ENCODE measurements at regions not wholly inside any gene's neighbourhood (a gene's known extent, or its start where the extent isn't known, plus 50 kb on each side); places are given as distances from the start of the nearest gene placed in this dataset. TPM values are rescaled to one million over a fixed set of nuclear protein-coding genes. Genes with fewer than 3 reads are reported as not detected.

GRCh38 chr4:184269879-184270430 is 52.3 kb upstream of the ENPP6 start:
- Histone ChIP-seq H3K9me3 (ENCODE audit: low read depth) (no peaks in the 10 kb centered on the region), H3K4me1 (ENCODE audit: insufficient read depth) (peaks cover 25% of the 10 kb centered on the region), H3K27ac (no peak overlapping the region), H3K4me2 (ENCODE audit: unreplicated experiment) (no peak overlapping the region), H3K4me3 (no peak overlapping the region), H2AFZ (no peak overlapping the region), H3K36me3 (ENCODE audit: low read depth) (no peaks in the 10 kb centered on the region), H3K9me2 (ENCODE audit: insufficient read depth) (no peaks in the 10 kb centered on the region), H3K79me2 (ENCODE audit: insufficient read depth) (no peaks in the 10 kb centered on the region), H3K9ac (no peak overlapping the region), H3K27me3 (replicated peaks; ENCODE audit: insufficient read depth) (no peaks in the 10 kb centered on the region), H3F3A (ENCODE audit: insufficient read depth) (peaks cover 23% of the 10 kb centered on the region; the same call in 1 of the 2 replicates), H4K20me1 (ENCODE audit: insufficient read depth) (no peaks in the 10 kb centered on the region)
- whole genome bisulfite sequencing, 2 experiments (ENCODE audit: low coverage in 1 of 2, low lambda C conversion rate in 2 of 2, missing lambda C conversion rate in 2 of 2) = 52 to 60% methylated on average over 5 of the region's 5 CpGs
- in situ Hi-C loops (cut with MboI) = loop anchor here (10.0 kb wide), 1 partner anchor 275 kb away; no protein-coding TSS in a partner anchor
- no peak for DNase-seq
- no peak for TF ChIP-seq EZH2phosphoT487 (IDR thresholded peaks at IDR 0.05; ENCODE audit: insufficient read depth, low read depth)
- TF ChIP-seq EZH2 (IDR thresholded peaks at IDR 0.05; ENCODE audit: insufficient read depth, poor library complexity, severe bottlenecking) = no peak

DNA sequence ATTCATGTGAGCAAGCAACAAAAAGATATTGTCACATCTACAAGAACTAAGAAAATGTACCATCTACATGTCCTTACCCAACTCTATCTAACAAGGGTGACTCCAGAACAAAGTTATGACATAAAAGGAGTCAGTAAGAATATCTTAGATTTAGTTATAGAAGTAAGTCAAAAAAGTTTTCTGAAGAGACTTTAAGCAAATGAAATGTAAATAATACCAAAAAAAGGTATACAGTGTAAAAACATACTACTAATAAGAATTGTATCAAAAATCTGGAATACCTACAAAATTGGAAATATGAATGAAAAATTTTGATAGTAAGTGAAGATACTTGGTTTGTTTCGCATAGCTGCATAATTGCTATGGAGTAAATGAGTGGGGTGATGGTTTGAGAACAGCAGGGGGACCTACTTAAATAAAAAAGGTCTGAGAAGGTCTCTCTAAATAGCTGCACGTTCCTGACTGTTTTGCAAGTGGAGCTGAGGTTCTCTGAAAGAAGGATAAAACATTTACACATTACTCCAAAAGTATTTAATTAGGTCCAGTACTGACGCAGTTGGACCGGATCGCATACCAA is 51.0 kb upstream of the ENPP6 start:
- Histone ChIP-seq H3K4me3 (peak overlapping the region; percentile 35; the same call in 1 of the 2 replicates), H3K9ac (no peak overlapping the region), H3K27me3 (replicated peaks; ENCODE audit: insufficient read depth) (no peaks in the 10 kb centered on the region), H3K79me2 (ENCODE audit: insufficient read depth) (no peaks in the 10 kb centered on the region), H3K27ac (peak overlapping the region; percentile 80), H2AFZ (no peak overlapping the region), H3K36me3 (ENCODE audit: low read depth) (no peaks in the 10 kb centered on the region), H3K9me2 (ENCODE audit: insufficient read depth) (no peaks in the 10 kb centered on the region), H3K4me1 (ENCODE audit: insufficient read depth) (peaks cover 21% of the 10 kb centered on the region), H3F3A (ENCODE audit: insufficient read depth) (peaks cover 23% of the 10 kb centered on the region; the same call in 1 of the 2 replicates), H3K9me3 (ENCODE audit: low read depth) (no peaks in the 10 kb centered on the region), H3K4me2 (ENCODE audit: unreplicated experiment) (peak overlapping the region; percentile 26), H4K20me1 (ENCODE audit: insufficient read depth) (no peaks in the 10 kb centered on the region)
- peak; percentile 19 for DNase-seq
- TF ChIP-seq EZH2phosphoT487 (IDR thresholded peaks at IDR 0.05; ENCODE audit: insufficient read depth, low read depth) (no peak), EZH2 (IDR thresholded peaks at IDR 0.05; ENCODE audit: insufficient read depth, poor library complexity, severe bottlenecking) (no peak)
- 75% methylated on average over 5 of the region's 5 CpGs for WGBS, 2 experiments (ENCODE audit: low coverage in 1 of 2, low lambda C conversion rate in 2 of 2, missing lambda C conversion rate in 2 of 2)
- in situ Hi-C loops (cut with MboI) = loop anchor here (10.0 kb wide), 1 partner anchor 276 kb away; no protein-coding TSS in a partner anchor

- peak; percentile 94 for DNase-seq
- H3K9me3 ChIP-seq (ENCODE audit: low read depth) = no peaks in the 10 kb centered on the region
- H3K27ac ChIP-seq = peak overlapping the region; percentile 80
- peak overlapping the region; percentile 42 for H3K9ac ChIP-seq
- H3K79me2 ChIP-seq (ENCODE audit: insufficient read depth) = no peaks in the 10 kb centered on the region
- no peak for TF ChIP-seq EZH2 (IDR thresholded peaks at IDR 0.05; ENCODE audit: insufficient read depth, poor library complexity, severe bottlenecking)
- 0 out of 2 replicates have a peak, but pooled peaks have one; percentile 19 for TF ChIP-seq EZH2phosphoT487 (IDR thresholded peaks at IDR 0.05; ENCODE audit: insufficient read depth, low read depth)
- peaks cover 24% of the 10 kb centered on the region for H3K4me1 ChIP-seq (ENCODE audit: insufficient read depth)
- H3K9me2 ChIP-seq (ENCODE audit: insufficient read depth) = no peaks in the 10 kb centered on the region
- H3K27me3 ChIP-seq (replicated peaks; ENCODE audit: insufficient read depth) = no peaks in the 10 kb centered on the region
- WGBS, 2 experiments (ENCODE audit: low coverage in 1 of 2, low lambda C conversion rate in 2 of 2, missing lambda C conversion rate in 2 of 2) = 74% methylated on average over 23 of the region's 23 CpGs
- H4K20me1 ChIP-seq (ENCODE audit: insufficient read depth) = no peaks in the 10 kb centered on the region
- H3F3A ChIP-seq (ENCODE audit: insufficient read depth) = peaks cover 29% of the 10 kb centered on the region; the same call in 1 of the 2 replicates
- peak overlapping the region; percentile 39 for H3K4me2 ChIP-seq (ENCODE audit: unreplicated experiment)
- H3K4me3 ChIP-seq = peak overlapping the region; percentile 35; the same call in 1 of the 2 replicates
- in situ Hi-C loops (cut with MboI) = loop anchor here (10.0 kb wide), 1 partner anchor 277 kb away; no protein-coding TSS in a partner anchor
- no peaks in the 10 kb centered on the region for H3K36me3 ChIP-seq (ENCODE audit: low read depth)
- peak overlapping the region; percentile 1; the same call in 1 of the 2 replicates for H2AFZ ChIP-seq
Observed at GRCh38 chr4:184267673-184268583, 50.3 kb upstream of the ENPP6 start.

Small RNAs in the stretch of these regions (small RNA-seq; reads per million reads assigned to genes)
- gene RN7SL28P (ENCODE audit: low read depth, low replicate concordance) = not detected

Measured in GM23248 (cell line).